Hematopoietic multipotent progenitor cell treated with erythropoietin and hydrocortisone succinate and interleukin-3 and kit ligand, for 6 days (in vitro differentiated cells): ENCODE measurements at regions not wholly inside any gene's neighbourhood (a gene's known extent, or its start where the extent isn't known, plus 50 kb on each side); places are given as distances from the start of the nearest gene placed in this dataset.

Experiments
- DNase-seq: peaks from one replicate; pipeline ENCODE4 v3.0.0-alpha.2; 2015

DNA sequence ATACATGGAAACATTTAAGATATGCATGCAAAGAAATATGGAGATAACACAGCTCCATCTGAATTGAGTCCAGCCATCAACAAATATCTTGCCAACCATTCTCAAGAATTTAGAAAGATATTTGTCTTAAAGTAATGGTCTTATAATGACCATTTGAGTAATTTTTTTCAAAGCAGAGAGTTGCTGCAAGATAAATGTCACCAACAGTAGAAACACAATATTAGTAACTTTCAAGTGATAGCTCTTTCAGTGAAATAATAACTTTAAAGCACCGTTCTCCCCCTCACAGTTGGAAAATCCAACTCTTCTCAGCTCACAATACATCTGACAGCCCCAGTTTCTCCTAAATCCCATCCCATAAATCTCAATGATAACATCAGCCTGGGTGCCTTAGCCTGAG is 481.0 kb upstream of the ADAMTS5 start:
- no peak for DNase-seq

DNA sequence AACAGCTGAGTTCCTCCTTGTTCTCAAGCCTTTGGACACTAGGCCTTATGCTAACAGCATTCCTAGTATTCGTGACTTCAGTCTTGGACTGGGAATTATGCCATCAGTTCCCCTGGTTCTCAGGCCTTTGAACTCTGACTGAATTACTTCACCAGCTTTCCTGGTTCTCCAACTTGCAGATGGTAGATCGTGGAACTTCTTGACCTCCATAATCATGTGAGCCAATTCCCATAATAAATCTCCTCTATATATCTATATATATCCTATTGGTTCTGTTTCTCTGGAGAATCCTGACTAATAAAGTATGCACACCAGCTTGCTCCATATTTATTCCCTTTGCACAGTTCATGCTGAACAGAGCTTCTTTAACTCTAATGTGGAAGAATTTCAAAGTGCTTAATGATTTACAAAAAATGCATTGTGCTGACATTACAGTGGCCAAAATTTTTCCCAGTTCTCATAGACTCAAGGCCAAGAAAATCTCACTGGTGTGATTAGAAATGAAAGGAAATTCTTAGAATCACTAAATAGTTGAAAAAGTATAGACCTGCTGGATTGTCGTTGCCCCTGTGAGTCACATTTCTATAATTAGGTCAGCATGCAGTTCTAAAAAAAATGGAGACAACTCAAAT is 462.9 kb upstream of the ADAMTS5 start:
- DNase-seq, result no peak

DNA sequence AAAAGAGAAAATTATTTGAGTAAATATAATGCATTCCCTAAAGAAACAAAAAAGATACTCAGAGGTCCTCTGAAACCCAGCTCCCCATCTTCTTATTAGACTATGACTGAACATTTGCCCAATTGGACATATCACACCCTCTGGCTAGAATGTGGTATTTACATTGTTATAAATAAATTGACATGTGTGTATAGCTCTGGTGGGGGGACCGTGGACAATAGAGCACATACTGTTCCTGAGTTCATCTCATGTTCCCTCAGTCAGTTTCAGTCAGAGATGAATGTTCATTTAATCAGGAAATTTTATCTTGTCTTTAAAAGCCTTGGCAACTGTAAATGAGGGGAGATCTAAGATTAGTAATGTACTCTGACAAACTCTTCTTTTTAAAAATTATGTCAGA is 459.3 kb upstream of the ADAMTS5 start:
- DNase-seq, result no peak

DNA sequence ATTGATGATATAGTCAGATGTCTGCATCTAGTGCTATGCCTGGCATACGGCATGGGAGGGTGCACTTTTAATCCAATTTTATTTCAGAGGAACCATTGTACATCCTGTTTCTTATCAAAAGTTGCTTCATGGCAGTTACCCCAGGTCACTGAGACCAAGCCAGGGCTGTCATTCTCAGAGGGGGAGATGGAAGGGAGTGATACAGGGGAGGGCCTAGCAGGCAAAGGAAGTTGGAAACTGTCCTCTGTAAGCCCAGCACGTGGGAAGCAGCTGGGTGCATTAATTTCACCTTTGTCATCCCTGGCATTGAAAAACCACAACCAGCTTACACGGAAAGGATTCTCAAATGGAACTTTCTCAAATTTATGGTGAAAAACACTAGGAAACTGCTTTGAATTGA is 458.7 kb upstream of the ADAMTS5 start:
- no peak for DNase-seq

DNA sequence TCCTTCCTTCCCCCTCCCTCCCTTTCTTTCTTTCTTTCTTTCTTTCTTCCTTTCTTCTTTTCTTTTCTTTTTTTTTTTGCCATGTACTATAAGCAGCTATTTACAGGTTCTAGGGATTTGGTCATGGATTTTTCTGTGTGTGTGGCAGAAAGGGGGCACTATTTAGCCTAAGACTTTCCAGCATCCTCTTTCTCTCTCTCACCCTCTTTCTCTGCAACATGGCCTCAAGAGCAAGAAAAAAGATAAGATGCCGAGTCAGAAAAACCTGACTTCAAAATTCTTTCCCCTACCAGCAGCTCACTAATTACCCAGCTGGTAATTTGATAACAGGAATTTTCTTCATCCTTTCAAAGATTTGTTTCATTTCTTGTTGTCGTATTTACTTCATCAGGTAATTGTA is 458.3 kb upstream of the ADAMTS5 start:
- no peak for DNase-seq

DNA sequence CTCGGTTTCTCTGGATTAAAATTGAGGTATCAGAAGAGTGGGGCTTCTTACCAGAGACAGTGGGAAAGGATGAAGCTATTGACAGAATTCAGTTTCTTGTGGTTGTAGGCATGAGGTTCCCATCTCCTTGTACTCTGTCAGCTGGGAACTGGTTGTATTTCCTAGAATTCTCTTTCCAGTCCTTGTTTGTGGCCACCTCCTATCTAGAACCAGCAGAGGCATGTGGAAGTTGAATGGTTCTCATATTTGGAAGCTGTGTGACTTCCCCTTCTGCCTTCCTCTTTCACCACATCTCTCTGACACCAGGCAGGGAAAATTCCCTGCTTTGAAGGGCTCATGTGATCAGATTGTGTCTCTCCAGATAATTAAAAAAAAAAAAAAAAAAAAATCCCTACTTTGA is 457.7 kb upstream of the ADAMTS5 start:
- no peak for DNase-seq

DNA sequence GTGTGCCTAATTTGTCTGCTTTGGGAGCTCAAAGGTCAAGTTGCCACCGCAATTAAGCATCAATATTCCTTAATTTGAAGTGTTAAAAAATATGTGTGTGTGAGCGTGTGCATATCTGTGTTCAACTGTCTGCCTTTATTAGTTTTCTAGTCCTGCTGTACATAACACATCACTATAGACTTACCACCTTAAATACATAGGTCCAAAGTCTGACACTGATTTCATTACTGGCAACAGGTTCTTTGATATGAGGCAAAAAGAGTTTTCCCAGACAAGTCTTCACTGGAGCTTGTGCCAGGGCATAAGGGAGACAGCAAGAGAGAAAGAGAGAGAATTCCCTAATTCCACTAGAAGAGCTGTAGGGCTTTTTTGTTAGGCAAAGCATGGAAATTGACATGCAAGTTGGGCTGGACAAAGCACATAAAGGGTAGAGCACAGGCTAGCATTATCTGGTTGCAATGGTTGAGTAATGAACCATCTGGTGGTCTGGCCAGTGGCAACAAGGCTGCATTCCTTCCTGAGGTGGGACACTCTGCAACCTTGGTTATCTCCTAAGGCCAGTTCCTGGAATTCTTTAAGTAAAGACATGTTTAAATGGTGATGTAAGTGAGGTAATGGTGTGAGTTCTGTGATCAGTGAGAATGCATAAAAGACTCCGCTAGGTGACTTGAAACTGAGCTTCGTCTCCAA is 457.2 kb upstream of the ADAMTS5 start:
- no peak for DNase-seq

DNA sequence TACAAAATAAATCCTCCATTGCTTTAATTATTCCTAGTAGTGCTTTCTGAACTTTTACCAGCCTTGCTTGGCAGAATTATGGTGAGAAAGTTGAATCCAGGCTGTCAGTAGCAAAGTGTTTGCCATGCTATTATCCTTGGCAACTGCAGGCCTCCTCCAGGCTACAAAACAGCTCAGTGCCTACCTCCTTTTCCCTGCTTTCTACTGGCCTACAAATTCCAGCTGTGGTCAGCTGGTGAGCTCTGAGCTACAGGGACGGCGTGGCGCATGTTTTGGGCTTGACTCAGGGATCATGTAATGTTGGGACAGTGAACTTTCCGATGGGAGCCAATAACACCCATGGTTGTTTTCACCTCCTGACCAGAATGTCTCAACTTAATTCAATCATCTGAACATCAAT is 456.1 kb upstream of the ADAMTS5 start:
- no peak for DNase-seq

DNA sequence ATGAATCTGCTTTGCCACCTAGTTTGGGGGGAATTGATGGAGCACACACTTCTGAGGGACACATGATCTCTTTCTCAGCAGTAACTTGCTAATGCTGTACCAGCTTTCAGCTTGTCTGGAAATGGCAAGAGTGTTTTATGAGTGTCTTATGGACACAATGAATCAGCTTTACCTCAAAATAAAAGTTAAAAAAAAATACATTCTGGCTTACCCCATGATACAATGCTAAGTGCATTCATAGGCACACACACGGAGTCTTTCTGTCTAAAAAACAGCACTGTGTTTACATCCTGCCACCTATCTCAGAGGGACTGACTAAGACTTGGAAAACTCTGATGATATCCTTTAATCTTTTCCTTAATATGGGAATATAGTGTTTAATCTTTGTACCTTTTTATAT is 455.5 kb upstream of the ADAMTS5 start:
- DNase-seq, result no peak

DNA sequence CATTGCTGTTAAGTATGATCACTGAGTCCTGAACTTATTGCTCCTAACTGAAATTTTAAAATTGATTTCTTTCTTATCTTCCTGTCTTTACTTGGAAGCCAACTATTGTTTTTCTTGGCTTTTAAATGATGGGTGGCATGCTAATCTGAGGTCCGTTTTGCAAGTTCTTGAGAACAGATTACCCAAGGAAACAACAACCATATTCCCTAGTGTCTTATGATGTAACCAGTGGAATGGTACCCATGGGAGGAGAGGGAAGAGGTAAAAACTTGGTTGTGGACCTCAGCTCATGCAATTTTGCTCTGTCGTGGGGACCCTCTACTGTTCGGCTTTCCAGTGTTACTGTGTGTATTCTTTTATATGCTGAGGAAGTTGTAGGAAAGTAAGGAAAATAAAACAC is 454.8 kb upstream of the ADAMTS5 start:
- DNase-seq, result no peak

DNA sequence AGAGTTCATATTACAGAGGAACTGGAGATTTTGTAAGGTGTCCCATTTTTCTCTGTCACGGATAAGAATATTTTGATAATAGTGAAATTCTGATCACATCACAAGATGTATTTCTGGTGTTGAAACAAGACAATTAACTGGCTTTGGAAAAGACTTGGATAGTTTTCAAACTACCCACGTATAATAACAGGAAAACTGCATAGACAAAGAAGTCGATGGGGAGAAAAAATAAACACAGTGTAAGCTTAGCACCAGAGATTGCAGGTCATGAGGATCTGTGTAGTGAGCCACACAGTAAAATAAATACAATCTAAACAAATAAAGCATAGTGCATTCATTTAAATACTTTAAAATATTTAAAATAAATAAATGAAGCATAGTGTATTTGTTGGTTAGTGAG is 452.3 kb upstream of the ADAMTS5 start:
- no peak for DNase-seq

DNA sequence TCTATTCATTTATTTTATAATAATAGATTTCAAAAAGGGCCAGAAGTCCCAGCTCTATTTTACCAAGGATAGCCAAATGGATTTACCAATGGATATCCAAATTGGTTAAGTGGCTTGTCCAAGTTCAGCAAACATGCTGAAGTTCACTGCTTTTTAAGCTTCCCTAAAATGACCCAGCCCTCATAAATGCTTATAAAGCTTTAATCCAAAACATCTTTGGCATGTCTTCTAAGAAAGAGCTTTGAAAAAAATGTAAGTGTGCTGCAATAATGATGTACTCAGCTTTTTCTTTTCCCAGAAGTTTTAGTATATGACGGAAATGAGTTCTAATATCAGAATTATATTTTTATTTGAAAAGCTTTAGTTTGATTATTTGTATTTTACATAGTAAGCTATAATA is 451.5 kb upstream of the ADAMTS5 start:
- DNase-seq, result no peak

DNA sequence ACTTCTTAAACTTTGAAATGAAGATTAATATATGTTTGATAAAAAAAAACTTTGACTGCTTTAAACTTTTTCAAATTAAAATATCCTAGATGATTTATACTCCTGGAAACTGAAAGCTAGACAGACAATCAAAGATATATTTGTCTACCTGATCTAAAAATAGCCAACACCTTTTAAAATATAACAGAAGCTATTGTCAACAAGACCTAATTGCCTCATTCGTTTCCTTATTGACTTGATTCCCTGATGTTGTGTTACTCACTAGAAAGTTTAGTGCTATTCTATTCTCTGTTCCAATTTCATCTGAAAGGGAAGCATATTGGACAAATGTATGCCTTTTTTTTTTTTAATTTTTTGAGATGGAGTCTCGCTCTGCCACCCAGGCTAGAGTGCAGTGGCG is 445.6 kb upstream of the ADAMTS5 start:
- no peak for DNase-seq

DNA sequence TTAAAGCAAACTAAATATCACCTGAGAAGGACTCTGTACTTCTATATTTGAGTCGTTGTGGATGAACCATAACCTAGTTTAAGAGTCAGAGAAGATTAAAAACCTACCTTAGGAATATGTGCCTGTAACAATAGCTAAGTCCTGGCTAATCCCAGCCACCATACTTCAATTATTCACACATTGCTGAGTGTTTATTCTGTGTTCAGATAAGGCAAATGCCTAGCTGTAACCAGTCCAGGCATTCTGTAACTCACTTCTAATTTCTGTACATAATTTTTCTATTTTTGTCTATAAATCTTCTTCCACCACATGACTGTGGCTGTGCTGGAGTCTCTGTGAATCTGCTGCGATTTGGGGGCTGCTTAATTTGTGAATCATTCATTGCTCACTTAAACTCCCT is 441.9 kb upstream of the ADAMTS5 start:
- DNase-seq, result no peak

DNA sequence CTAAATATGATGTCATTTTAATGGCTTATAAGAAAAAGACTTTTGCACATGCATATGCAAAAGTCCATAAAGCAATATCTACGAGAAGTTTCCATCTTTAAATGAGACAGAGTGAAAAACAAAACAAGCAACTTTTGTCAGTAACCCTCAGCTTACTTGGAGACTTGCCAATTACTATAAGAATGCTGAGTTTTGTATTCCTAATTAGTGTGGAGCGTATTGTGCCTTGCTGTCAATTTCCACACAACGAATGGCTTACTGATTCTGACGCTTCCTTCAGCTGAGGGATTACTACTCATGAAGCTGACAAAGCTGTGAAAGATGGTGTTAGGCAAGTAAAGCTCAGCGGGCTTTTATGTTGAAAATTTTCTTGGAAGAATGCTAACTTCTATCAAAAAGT is 440.4 kb upstream of the ADAMTS5 start:
- no peak for DNase-seq

DNA sequence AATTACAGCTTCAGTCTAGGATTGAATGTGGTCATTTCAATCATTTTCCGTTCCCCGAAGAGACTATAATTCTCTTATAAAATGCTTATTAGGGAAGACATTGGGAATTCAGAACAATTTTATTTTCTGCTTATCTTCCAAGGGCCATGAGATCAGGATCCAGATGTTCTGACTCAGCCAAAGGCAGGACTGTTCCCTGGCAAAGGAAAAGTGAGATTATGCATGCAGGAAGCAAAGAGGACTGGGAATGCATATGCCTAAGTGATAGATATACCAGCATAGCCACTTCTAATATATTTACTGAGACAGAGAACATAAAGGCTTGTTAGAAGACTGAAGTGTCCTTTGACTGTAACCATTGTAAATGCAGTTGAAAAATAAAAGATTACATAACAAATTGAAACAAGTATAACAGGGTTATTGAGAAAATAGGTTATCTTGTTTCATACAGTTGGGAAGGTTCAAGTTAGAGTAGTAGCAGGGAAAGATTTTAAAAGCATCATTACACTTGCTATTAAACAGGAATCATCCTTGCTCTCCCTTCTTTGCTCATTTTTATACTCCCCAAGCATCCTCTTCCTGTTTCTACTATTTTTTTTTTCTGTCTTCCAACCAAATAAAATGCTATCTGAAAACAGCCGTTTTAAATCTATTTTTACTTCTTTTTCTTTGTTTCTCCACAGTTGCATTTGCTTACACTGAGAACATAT is 439.6 kb upstream of the ADAMTS5 start:
- no peak for DNase-seq

DNA sequence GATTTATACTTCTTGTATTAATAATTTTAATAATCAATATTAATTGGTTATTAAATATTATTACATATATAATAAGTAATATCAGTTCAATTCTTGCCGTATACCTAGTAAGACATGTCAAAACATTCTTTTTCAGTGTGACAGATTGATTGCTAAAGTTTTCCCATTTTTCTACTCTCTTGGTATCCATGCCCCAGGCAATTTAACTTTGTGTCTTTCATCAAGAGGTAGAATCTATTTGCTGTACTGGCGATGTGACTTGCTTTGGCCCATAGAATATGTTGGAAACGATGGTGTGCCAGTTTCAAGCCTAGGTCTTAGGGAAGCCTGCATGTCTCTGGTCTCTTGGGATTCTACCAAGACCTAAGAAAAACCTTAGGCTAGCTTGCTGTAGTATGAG is 436.1 kb upstream of the ADAMTS5 start:
- DNase-seq, result no peak

DNA sequence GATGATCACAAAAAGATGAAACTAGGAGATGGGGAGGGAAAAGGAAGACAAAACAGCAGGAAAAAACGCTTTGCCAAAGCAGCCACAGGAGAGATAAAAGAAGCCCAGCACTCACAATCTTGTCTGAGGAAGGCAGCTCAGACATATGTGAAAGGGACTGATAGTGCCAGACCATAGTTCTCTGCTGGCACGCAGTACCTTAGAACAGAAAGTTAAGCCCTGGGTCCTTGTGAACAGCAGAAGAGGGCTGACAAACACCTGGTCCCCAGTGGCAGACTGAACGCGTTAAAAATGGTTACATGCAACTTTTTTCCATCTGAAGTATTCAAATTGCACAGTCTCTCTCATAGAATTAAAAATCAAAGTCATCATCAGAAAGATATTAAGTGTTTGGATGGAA is 433.2 kb upstream of the ADAMTS5 start:
- DNase-seq, result no peak

DNA sequence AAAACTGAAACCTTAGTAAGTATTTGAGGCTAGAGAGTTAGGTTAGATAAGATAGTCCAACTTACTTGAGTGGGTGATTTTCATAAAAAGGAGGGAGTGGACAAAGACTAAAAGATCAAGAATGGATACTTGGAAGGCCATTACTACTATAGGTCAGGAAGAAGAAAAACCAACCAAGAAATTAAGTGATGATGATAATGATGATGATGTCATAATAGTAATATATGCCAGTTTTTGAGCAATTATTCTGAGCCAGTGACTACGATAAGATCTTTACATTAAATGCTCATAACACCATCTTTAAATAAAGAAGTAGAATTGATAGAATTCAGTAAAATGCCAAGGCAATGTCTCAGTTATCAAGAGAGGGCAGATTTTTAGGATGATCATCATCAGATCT is 430.7 kb upstream of the ADAMTS5 start:
- DNase-seq, result no peak

DNA sequence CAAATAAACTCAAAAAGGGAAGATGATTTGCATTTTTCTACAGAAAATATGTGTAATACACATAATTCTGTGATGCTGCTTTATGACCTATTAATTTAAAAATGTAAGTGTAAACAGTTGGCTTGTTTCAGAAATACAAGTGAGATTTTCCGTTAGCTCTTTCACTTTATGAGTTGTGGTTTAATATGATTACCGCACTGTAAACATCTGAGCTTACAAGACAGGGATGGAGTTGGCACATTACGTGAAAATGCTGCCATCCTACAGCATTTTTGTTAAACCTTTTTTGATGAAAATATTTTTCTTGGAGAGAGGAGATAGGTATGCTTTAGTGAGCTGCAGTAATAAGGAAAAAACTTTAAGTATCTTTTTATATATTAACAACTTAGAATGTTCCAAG is 426.8 kb upstream of the ADAMTS5 start:
- DNase-seq, result no peak

DNA sequence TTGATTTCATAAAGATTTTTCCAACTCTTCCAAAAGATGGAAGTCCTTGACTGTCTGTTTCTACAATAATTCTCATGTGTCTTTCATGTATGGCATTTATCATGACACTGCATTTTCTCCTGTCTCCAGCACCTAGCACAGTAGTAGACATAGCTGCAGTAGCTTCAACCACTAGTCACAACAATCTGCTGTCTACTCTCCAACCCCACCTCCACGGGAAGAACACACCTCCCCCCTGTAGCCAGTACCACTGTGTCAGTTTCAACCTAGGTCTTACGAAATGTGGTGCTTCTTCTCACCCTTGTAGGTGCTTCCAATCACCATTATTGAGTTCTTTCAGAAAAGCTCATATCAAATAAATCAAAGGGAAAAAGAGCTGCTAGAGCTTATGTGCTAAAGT is 425.1 kb upstream of the ADAMTS5 start:
- no peak for DNase-seq

DNA sequence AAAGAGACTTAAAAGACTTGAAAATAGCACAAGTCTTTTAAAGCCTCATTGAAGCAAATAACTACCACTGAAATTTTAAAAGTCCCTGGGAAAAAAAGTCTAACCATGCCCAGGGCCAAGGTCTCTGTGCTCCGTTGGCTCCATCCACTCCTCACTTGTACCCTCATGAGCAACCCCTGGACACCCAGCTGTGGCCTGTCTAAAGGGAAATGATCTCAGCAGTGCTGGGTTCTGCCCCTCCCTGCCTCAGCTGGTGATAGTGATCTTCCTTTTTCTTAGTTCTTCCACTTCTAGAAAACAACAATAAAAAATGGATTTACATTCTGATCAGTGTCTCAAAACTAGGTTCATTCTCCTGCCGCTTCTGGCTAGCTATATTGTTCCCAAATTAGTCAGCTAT is 423.5 kb upstream of the ADAMTS5 start:
- DNase-seq, result no peak

DNA sequence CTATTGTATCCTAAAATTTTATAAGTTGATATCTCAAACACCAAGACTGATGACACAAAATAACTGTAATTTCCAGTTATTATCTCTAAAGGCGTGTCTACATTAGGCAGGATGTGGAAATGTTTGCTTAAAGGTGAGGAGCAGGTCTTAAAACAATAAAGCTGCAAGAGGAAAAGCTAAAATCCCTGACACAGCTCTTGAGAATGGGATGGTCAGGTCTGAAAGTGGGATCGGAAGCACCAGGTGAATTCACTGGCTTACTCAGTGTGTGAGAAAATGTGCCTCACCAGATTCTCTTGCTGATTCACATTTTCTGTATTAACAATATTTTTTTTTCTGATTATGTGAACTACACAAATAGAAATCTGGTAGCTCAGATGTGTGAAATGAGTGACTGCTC is 421.9 kb upstream of the ADAMTS5 start:
- DNase-seq, result no peak

DNA sequence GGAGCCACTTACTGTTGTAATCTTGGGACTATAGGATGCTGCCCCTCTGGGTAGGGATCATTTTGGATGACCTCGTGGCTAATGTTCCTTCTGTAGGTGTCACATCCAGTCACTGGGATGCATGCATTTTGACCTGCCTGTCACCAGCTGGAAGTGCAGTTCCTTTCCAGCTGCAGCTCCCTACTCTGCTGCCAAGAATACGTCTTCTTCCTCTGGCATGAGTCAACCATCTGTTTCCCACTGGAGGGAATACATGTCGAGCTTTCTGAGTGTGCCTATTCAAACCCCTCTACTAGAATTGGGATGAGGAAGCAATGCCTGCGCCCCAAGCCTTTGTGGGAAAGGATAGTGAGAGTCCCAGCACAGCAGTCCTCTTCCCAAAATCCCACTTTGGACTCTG is 415.5 kb upstream of the ADAMTS5 start:
- DNase-seq, result no peak

DNA sequence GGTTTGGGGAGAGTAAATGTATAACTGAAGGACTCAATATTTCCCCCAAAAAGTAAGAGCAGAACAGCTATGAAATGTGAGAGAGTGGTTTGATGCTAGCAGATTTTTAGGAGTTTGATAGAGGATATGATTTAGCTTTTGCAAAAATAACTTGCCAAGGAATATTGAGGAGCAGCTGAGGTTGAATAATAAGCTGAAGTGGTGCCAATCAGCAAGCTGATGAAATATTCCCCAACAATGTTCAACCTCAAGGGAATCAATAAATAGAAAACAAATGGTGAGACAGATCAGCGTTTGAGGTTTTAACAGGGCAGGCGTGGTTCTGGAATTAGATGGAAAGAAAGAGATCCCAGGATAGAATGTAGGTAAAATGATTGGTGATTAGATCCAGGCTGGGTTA is 413.4 kb upstream of the ADAMTS5 start:
- no peak for DNase-seq
